PC-9 (cell line): ENCODE measurements at regions not wholly inside any gene's neighbourhood (a gene's known extent, or its start where the extent isn't known, plus 50 kb on each side); places are given as distances from the start of the nearest gene placed in this dataset.

Experiments
- BruUV-seq: library from RNA; stranded (reverse); fragments of 400-500 nt; replicated peaks from 2 replicates; lab custom pipeline; 2021; lab: Mats Ljungman, UMichigan
- CTCF ChIA-PET: fragments of 300-600 bp; sonication (Branson Sonifier 250); formaldehyde crosslinking; loops from one replicate; lab custom pipeline; 2022; ENCODE audit warnings: antibody characterized with exemption; lab: Charles Lee
- POLR2A ChIA-PET: fragments of 300-600 bp; sonication (Branson Sonifier 250); formaldehyde crosslinking; loops from one replicate; lab custom pipeline; 2022; ENCODE audit warnings: antibody characterized with exemption; ENCODE audit not compliant: unreplicated experiment; lab: Charles Lee
- DNase-seq, 2 experiments: peaks; one replicate each; pipeline versions ENCODE4 v3.0.0 to v3.0.0-alpha.2; 2015 to 2022; ENCODE audit warnings: mixed read lengths in 1 of 2
- H2AFZ ChIP-seq: fragments of 200-600 bp; sonication (generic); 2 replicates; pipeline ENCODE4 v1.8.1; 2017; ENCODE audit warnings: antibody characterized with exemption
- H3F3A ChIP-seq: fragments of 200-600 bp; sonication (generic); 2 replicates; pipeline ENCODE4 v1.8.1; 2017; ENCODE audit warnings: antibody characterized with exemption, mild to moderate bottlenecking, low read depth; ENCODE audit not compliant: insufficient read depth
- H3K27ac ChIP-seq: fragments of 200-600 bp; sonication (generic); 2 replicates; pipeline ENCODE4 v1.6.1; 2016; ENCODE audit warnings: mixed run types
- H3K27me3 ChIP-seq: fragments of 200-600 bp; sonication (generic); 2 replicates; pipeline ENCODE4 v1.6.1; 2016; ENCODE audit warnings: low read depth, mixed run types; ENCODE audit not compliant: insufficient read depth
- H3K36me3 ChIP-seq: fragments of 200-600 bp; sonication (generic); 2 replicates; pipeline ENCODE4 v1.6.1; 2016; ENCODE audit warnings: low read depth, mixed run types
- H3K4me1 ChIP-seq: fragments of 200-600 bp; sonication (generic); replicated peaks from 2 replicates; pipeline ENCODE4 v1.6.1; 2016; ENCODE audit warnings: mixed run types; ENCODE audit not compliant: insufficient read depth
- H3K4me2 ChIP-seq: fragments of 200-600 bp; sonication (generic); 2 replicates; pipeline ENCODE4 v1.6.1; 2017; ENCODE audit warnings: mixed run types
- H3K4me3 ChIP-seq: fragments of 200-600 bp; sonication (generic); 2 replicates; pipeline ENCODE4 v1.6.1; 2016; ENCODE audit warnings: mixed run types
- H3K79me2 ChIP-seq: fragments of 200-600 bp; sonication (generic); 2 replicates; pipeline ENCODE4 v1.6.1; 2017; ENCODE audit warnings: low read depth, mixed run types
- H3K9me2 ChIP-seq: fragments of 200-600 bp; sonication (generic); 2 replicates; pipeline ENCODE4 v1.8.1; 2017; ENCODE audit warnings: mild to moderate bottlenecking; ENCODE audit not compliant: insufficient read depth
- H3K9me3 ChIP-seq: fragments of 200-600 bp; sonication (generic); 2 replicates; pipeline ENCODE4 v1.8.1; 2016; ENCODE audit warnings: low read depth; ENCODE audit not compliant: insufficient read depth
- H4K20me1 ChIP-seq: fragments of 200-600 bp; sonication (generic); 2 replicates; pipeline ENCODE4 v1.8.1; 2017; ENCODE audit not compliant: insufficient read depth
- EZH2 ChIP-seq: fragments of 200-600 bp; sonication (generic); IDR thresholded peaks from 2 replicates; pipeline ENCODE4 v1.8.0; 2017; ENCODE audit warnings: antibody characterized with exemption, low read depth
- intact Hi-C: fragments of 100-400 bp; cut with micrococcal nuclease; formaldehyde crosslinking; loops from one replicate; pipeline ENCODE4 v1.10.0; 2022; ENCODE audit not compliant: unreplicated experiment
- TF ChIP-seq, protein P1 (sequence below): fragments of 200-600 bp; sonication (generic); conservative IDR thresholded peaks from 2 replicates; pipeline ENCODE4 v1.6.1; 2017; ENCODE audit warnings: mixed run types, antibody characterized with exemption, mild to moderate bottlenecking, moderate library complexity

DNA sequence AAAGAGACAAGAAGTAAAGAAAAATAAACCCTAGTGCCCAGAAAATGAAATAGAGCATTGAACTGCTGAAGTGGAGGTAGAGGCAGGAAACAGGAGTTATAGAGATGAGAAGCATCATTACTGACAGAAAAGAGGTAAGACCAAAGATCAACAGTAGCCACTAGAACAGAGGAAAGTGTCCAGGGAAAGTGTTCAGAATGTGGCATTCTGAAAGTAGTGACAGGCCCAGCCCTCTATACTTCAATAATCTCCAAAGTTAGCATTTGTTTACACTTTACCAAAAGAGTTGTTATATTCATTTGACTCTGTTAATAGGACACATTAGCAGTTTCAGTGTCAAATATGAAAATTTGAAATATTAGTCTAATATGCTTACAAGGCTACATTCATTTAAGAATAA, 727.1 kb upstream of the NECTIN3 start:
- POLR2A ChIA-PET: no interaction called here
- no peak overlapping the region for H2AFZ ChIP-seq
- intact Hi-C loops: no loop called here

DNA sequence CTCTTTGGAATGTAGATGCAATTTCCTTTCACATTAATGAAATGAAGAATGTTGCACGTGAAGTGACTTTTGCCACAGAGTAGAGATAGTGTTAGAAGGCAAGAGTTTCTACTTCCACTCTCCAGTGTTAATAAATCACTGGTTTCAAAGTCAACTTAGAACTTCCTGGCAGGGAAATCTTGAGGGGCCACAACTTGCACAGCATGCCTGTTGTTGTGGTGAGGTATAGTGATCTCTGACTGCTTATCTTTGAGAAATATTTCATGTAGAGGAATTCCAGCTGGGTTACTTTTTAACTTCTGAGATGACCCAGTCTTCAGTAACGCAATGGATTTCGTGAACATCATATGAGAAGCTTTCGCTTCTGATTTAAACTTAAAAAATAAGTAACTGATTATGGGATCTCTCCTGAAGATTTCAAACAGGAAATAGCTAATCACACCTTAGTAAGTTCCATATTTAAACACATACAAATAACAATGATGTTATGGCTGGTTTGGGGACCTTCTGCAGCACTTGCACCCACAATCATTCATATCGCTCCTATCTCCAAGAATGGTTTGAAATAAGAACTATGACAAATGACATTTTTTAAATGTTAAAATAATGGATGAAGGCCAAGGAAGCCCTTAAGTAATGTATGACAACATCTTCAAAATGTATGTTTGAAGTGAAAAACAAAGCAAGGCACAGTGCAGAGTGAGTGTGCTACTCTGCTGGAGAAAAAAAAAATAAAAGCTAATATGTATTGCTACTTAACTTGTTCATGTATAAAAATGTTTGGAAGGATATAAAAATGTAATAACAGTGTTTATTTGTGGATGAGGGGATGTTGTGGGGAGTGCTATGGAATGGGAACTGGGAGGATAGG, 726.5 kb upstream of the NECTIN3 start:
- Histone ChIP-seq H4K20me1 (no peaks in the 10 kb centered on the region), H3K27ac (no peak overlapping the region), H3K4me1 (no peaks in the 10 kb centered on the region), H3K4me2 (no peak overlapping the region), H3K9me3 (no peaks in the 10 kb centered on the region; the same call in 1 of the 2 replicates), H3K4me3 (no peak overlapping the region), H2AFZ (no peak overlapping the region), H3K79me2 (no peaks in the 10 kb centered on the region), H3K36me3 (no peaks in the 10 kb centered on the region), H3K9me2 (no peaks in the 10 kb centered on the region), H3K27me3 (no peaks in the 10 kb centered on the region), H3F3A (no peaks in the 10 kb centered on the region)
- DNase-seq: no peak
- BruUV-seq: no TSS peak
- intact Hi-C loops: no loop called here
- CTCF ChIA-PET: no interaction called here
- POLR2A ChIA-PET: no interaction called here
- TF ChIP-seq, protein P1, sequence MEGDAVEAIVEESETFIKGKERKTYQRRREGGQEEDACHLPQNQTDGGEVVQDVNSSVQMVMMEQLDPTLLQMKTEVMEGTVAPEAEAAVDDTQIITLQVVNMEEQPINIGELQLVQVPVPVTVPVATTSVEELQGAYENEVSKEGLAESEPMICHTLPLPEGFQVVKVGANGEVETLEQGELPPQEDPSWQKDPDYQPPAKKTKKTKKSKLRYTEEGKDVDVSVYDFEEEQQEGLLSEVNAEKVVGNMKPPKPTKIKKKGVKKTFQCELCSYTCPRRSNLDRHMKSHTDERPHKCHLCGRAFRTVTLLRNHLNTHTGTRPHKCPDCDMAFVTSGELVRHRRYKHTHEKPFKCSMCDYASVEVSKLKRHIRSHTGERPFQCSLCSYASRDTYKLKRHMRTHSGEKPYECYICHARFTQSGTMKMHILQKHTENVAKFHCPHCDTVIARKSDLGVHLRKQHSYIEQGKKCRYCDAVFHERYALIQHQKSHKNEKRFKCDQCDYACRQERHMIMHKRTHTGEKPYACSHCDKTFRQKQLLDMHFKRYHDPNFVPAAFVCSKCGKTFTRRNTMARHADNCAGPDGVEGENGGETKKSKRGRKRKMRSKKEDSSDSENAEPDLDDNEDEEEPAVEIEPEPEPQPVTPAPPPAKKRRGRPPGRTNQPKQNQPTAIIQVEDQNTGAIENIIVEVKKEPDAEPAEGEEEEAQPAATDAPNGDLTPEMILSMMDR: no peak

More for the DNA sequence above, 727.1 kb upstream of the NECTIN3 start:
- no peak overlapping the region for H3K4me2 ChIP-seq
- no peak for DNase-seq
- H3F3A ChIP-seq: no peaks in the 10 kb centered on the region
- H3K9me3 ChIP-seq: no peaks in the 10 kb centered on the region; the same call in 1 of the 2 replicates
- no peaks in the 10 kb centered on the region for H3K79me2 ChIP-seq
- H3K4me3 ChIP-seq: no peak overlapping the region
- no peaks in the 10 kb centered on the region for H3K4me1 ChIP-seq
- no peak for TF ChIP-seq EZH2
- TF ChIP-seq, protein P1: no peak
- no peaks in the 10 kb centered on the region for H3K9me2 ChIP-seq
- H3K27me3 ChIP-seq: no peaks in the 10 kb centered on the region
- H3K27ac ChIP-seq: no peak overlapping the region
- BruUV-seq: no TSS peak
- H4K20me1 ChIP-seq: no peaks in the 10 kb centered on the region
- no peaks in the 10 kb centered on the region for H3K36me3 ChIP-seq
- CTCF ChIA-PET: no interaction called here

DNA sequence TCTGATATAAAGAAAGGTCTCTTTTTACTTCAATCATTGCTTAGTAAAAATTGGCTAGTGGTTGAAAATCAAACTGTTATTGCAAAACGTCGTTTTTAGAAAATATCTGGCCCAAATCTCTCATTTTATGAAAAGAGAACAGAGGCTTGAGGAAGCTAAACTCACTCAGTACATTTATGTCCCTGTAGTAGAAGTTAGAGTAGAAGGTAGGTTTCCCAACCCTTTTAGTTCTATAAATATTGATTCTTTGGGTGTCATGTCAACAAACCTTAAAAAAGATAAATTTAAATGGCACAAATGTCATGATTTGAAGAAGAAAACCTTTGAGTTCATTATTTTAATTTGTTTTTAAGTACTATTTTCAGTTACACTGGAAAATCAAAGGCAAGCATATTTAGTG, 722.3 kb upstream of the NECTIN3 start:
- Histone ChIP-seq H3K36me3 (no peaks in the 10 kb centered on the region), H3K9me3 (no peaks in the 10 kb centered on the region), H4K20me1 (0 out of 2 replicates have a peak, but pooled peaks cover 5% of the 10 kb centered on the region), H3K27ac (no peak overlapping the region), H3K27me3 (no peaks in the 10 kb centered on the region), H3F3A (no peaks in the 10 kb centered on the region), H3K4me1 (no peaks in the 10 kb centered on the region), H3K4me3 (no peak overlapping the region), H2AFZ (no peak overlapping the region), H3K79me2 (no peaks in the 10 kb centered on the region), H3K4me2 (no peak overlapping the region), H3K9me2 (no peaks in the 10 kb centered on the region)
- TF ChIP-seq, protein P1: no peak
- no peak for TF ChIP-seq EZH2
- intact Hi-C loops: no loop called here
- no peak for DNase-seq
- CTCF ChIA-PET: no interaction called here
- POLR2A ChIA-PET: no interaction called here
- no TSS peak for BruUV-seq
